ENCODE measurements at regions not wholly inside any gene's neighbourhood (a gene's known extent, or its start where the extent isn't known, plus 50 kb on each side); places are given as distances from the start of the nearest gene placed in this dataset.
"Not testable (repeated sequence)": the region's sequence is repeated elsewhere in the genome, so short reads cannot be mapped to it uniquely, and the experiment has no call there.

- intact Hi-C loops (cut with DNase I), result no loop called here
- DNase-seq, result no peak
These were observed 1295.6 kb upstream of the CITED2 start for GRCh38 chr6:140670021-140670420.

- DNase-seq, result no peak
- intact Hi-C loops (cut with DNase I), result no loop called here
These were observed 1294.9 kb upstream of the CITED2 start for GRCh38 chr6:140669321-140669720.

- intact Hi-C loops (cut with DNase I), result no loop called here
- no peak for DNase-seq
These were observed 1289.3 kb upstream of the CITED2 start for GRCh38 chr6:140663772-140664171.

GRCh38 chr6:140663094-140663493, 1288.6 kb upstream of the CITED2 start:
- intact Hi-C loops (cut with DNase I), result no loop called here
- no peak for DNase-seq

- no peak for DNase-seq
- intact Hi-C loops (cut with DNase I), result no loop called here
These were observed 1287.2 kb upstream of the CITED2 start for GRCh38 chr6:140661691-140662090.

GRCh38 chr6:140660295-140660694, 1285.8 kb upstream of the CITED2 start:
- DNase-seq, result no peak
- intact Hi-C loops (cut with DNase I), result no loop called here

- intact Hi-C loops (cut with DNase I), result no loop called here
- no peak for DNase-seq
These were observed 1279.5 kb upstream of the CITED2 start for GRCh38 chr6:140653972-140654371.

GRCh38 chr6:140653506-140653905, 1279.1 kb upstream of the CITED2 start:
- intact Hi-C loops (cut with DNase I), result no loop called here
- no peak for DNase-seq

GRCh38 chr6:140649502-140649901, 1275.1 kb upstream of the CITED2 start:
- intact Hi-C loops (cut with DNase I); DNase-seq: not testable (repeated sequence)

GRCh38 chr6:140647322-140647721, 1272.9 kb upstream of the CITED2 start:
- intact Hi-C loops (cut with DNase I), result not testable (repeated sequence)

GRCh38 chr6:140644017-140644416, 1269.6 kb upstream of the CITED2 start:
- intact Hi-C loops (cut with DNase I), result no loop called here

More at GRCh38 chr6:140647322-140647721, 1272.9 kb upstream of the CITED2 start:
- DNase-seq, result not testable (repeated sequence)

GRCh38 chr6:140641412-140641811, 1267.0 kb upstream of the CITED2 start:
- DNase-seq, result no peak
- intact Hi-C loops (cut with DNase I), result no loop called here

More at GRCh38 chr6:140644017-140644416, 1269.6 kb upstream of the CITED2 start:
- DNase-seq, result peak in 2 of 10 donors; percentile 12 to 55

- DNase-seq, result no peak
- intact Hi-C loops (cut with DNase I), result no loop called here
These were observed 1262.5 kb upstream of the CITED2 start for GRCh38 chr6:140636908-140637402.

GRCh38 chr6:140636271-140636907, 1261.9 kb upstream of the CITED2 start:
- no peak for DNase-seq
- intact Hi-C loops (cut with DNase I), result no loop called here

- intact Hi-C loops (cut with DNase I), result no loop called here
- DNase-seq, result no peak
These were observed 1252.6 kb upstream of the CITED2 start for GRCh38 chr6:140627002-140627401.

GRCh38 chr6:140623498-140623897, 1249.0 kb upstream of the CITED2 start:
- DNase-seq, result no peak
- intact Hi-C loops (cut with DNase I), result no loop called here

GRCh38 chr6:140620496-140620895, 1246.0 kb upstream of the CITED2 start:
- no peak for DNase-seq
- intact Hi-C loops (cut with DNase I), result no loop called here

GRCh38 chr6:140609956-140610355, 1235.5 kb upstream of the CITED2 start:
- intact Hi-C loops (cut with DNase I), result no loop called here
- no peak for DNase-seq

GRCh38 chr6:140609321-140609720, 1234.9 kb upstream of the CITED2 start:
- intact Hi-C loops (cut with DNase I), result no loop called here

GRCh38 chr6:140604786-140605185, 1230.3 kb upstream of the CITED2 start:
- no peak for DNase-seq
- intact Hi-C loops (cut with DNase I), result no loop called here

More at GRCh38 chr6:140609321-140609720, 1234.9 kb upstream of the CITED2 start:
- no peak for DNase-seq

- no peak for DNase-seq
- intact Hi-C loops (cut with DNase I), result no loop called here
These were observed 1228.2 kb upstream of the CITED2 start for GRCh38 chr6:140602431-140603248.

Measured in posterior cingulate gyrus (tissue), 11 donors.